ENCODE measurements at regions not wholly inside any gene's neighbourhood (a gene's known extent, or its start where the extent isn't known, plus 50 kb on each side); places are given as distances from the start of the nearest gene placed in this dataset.
"Not testable (repeated sequence)": the region's sequence is repeated elsewhere in the genome, so short reads cannot be mapped to it uniquely, and the experiment has no call there.

- DNase-seq = no peak
- no peaks in the 10 kb centered on the region for H3K27me3 ChIP-seq (ENCODE audit: control insufficient read depth, insufficient read depth, low read length)
Observed at GRCh38 chr3:182420741-182421140, 372.6 kb upstream of the ATP11B start.

GRCh38 chr3:182424006-182424405 lies 369.3 kb upstream of the ATP11B start:
- no peak overlapping the region for H3K4me3 ChIP-seq (ENCODE audit: low read length)
- no peaks in the 10 kb centered on the region for H3K36me3 ChIP-seq (ENCODE audit: control insufficient read depth, insufficient read depth, low read length)
- no peaks in the 10 kb centered on the region for H3K9me3 ChIP-seq (ENCODE audit: control insufficient read depth, low read depth, low read length)
- no peak for DNase-seq
- no peak overlapping the region for H3K27ac ChIP-seq (ENCODE audit: low read length)
- H3K27me3 ChIP-seq (ENCODE audit: control insufficient read depth, insufficient read depth, low read length) = no peaks in the 10 kb centered on the region
- 83% methylated on average over 2 of the region's 3 CpGs for WGBS (ENCODE audit: insufficient coverage, low lambda C conversion rate)
- no peaks in the 10 kb centered on the region for H3K4me1 ChIP-seq (ENCODE audit: control insufficient read depth, insufficient read depth, low read length)

More at GRCh38 chr3:182420741-182421140, 372.6 kb upstream of the ATP11B start:
- Histone ChIP-seq H3K27ac (ENCODE audit: low read length) (no peak overlapping the region), H3K4me3 (ENCODE audit: low read length) (no peak overlapping the region), H3K4me1 (ENCODE audit: control insufficient read depth, insufficient read depth, low read length) (no peaks in the 10 kb centered on the region), H3K36me3 (ENCODE audit: control insufficient read depth, insufficient read depth, low read length) (no peaks in the 10 kb centered on the region), H3K9me3 (ENCODE audit: control insufficient read depth, low read depth, low read length) (no peaks in the 10 kb centered on the region)

GRCh38 chr3:182425926-182426718 lies 367.2 kb upstream of the ATP11B start:
- H3K4me3 ChIP-seq (ENCODE audit: low read length); H3K36me3 ChIP-seq (ENCODE audit: control insufficient read depth, insufficient read depth, low read length); H3K4me1 ChIP-seq (ENCODE audit: control insufficient read depth, insufficient read depth, low read length); H3K27ac ChIP-seq (ENCODE audit: low read length); H3K27me3 ChIP-seq (ENCODE audit: control insufficient read depth, insufficient read depth, low read length); DNase-seq; H3K9me3 ChIP-seq (ENCODE audit: control insufficient read depth, low read depth, low read length): not testable (repeated sequence)
- WGBS (ENCODE audit: insufficient coverage, low lambda C conversion rate) = no CpG with 5 or more reads among the region's 32 CpGs

GRCh38 chr3:182431972-182432371 lies 361.3 kb upstream of the ATP11B start:
- H3K27ac ChIP-seq (ENCODE audit: low read length); H3K36me3 ChIP-seq (ENCODE audit: control insufficient read depth, insufficient read depth, low read length); H3K4me3 ChIP-seq (ENCODE audit: low read length); DNase-seq; H3K4me1 ChIP-seq (ENCODE audit: control insufficient read depth, insufficient read depth, low read length); H3K27me3 ChIP-seq (ENCODE audit: control insufficient read depth, insufficient read depth, low read length); H3K9me3 ChIP-seq (ENCODE audit: control insufficient read depth, low read depth, low read length): not testable (repeated sequence)
- WGBS (ENCODE audit: insufficient coverage, low lambda C conversion rate) = no CpG with 5 or more reads among the region's 6 CpGs

GRCh38 chr3:182435860-182436259 lies 357.4 kb upstream of the ATP11B start:
- peaks cover 3% of the 10 kb centered on the region for H3K27me3 ChIP-seq (ENCODE audit: control insufficient read depth, insufficient read depth, low read length)
- DNase-seq = no peak
- H3K27ac ChIP-seq (ENCODE audit: low read length) = no peak overlapping the region
- WGBS (ENCODE audit: insufficient coverage, low lambda C conversion rate) = no CpG with 5 or more reads among the region's 1 CpG
- H3K4me3 ChIP-seq (ENCODE audit: low read length) = no peak overlapping the region
- H3K4me1 ChIP-seq (ENCODE audit: control insufficient read depth, insufficient read depth, low read length) = no peaks in the 10 kb centered on the region
- no peaks in the 10 kb centered on the region for H3K9me3 ChIP-seq (ENCODE audit: control insufficient read depth, low read depth, low read length)
- H3K36me3 ChIP-seq (ENCODE audit: control insufficient read depth, insufficient read depth, low read length) = no peaks in the 10 kb centered on the region

GRCh38 chr3:182436547-182436946 lies 356.8 kb upstream of the ATP11B start:
- WGBS (ENCODE audit: insufficient coverage, low lambda C conversion rate) = 83% methylated on average over 2 of the region's 6 CpGs
- H3K36me3 ChIP-seq (ENCODE audit: control insufficient read depth, insufficient read depth, low read length) = no peaks in the 10 kb centered on the region
- no peak for DNase-seq
- H3K27ac ChIP-seq (ENCODE audit: low read length) = no peak overlapping the region
- H3K4me1 ChIP-seq (ENCODE audit: control insufficient read depth, insufficient read depth, low read length) = no peaks in the 10 kb centered on the region
- H3K4me3 ChIP-seq (ENCODE audit: low read length) = no peak overlapping the region
- H3K27me3 ChIP-seq (ENCODE audit: control insufficient read depth, insufficient read depth, low read length) = peaks cover 3% of the 10 kb centered on the region
- no peaks in the 10 kb centered on the region for H3K9me3 ChIP-seq (ENCODE audit: control insufficient read depth, low read depth, low read length)

GRCh38 chr3:182438398-182438797 lies 354.9 kb upstream of the ATP11B start:
- DNase-seq = no peak
- H3K27ac ChIP-seq (ENCODE audit: low read length) = no peak overlapping the region
- H3K4me3 ChIP-seq (ENCODE audit: low read length) = no peak overlapping the region
- no peaks in the 10 kb centered on the region for H3K4me1 ChIP-seq (ENCODE audit: control insufficient read depth, insufficient read depth, low read length)
- WGBS (ENCODE audit: insufficient coverage, low lambda C conversion rate) = 20% methylated on average over 1 of the region's 1 CpG
- peaks cover 3% of the 10 kb centered on the region for H3K27me3 ChIP-seq (ENCODE audit: control insufficient read depth, insufficient read depth, low read length)
- H3K9me3 ChIP-seq (ENCODE audit: control insufficient read depth, low read depth, low read length) = no peaks in the 10 kb centered on the region
- H3K36me3 ChIP-seq (ENCODE audit: control insufficient read depth, insufficient read depth, low read length) = no peaks in the 10 kb centered on the region

GRCh38 chr3:182440101-182440500 lies 353.2 kb upstream of the ATP11B start:
- H3K27ac ChIP-seq (ENCODE audit: low read length) = no peak overlapping the region
- DNase-seq = no peak
- H3K9me3 ChIP-seq (ENCODE audit: control insufficient read depth, low read depth, low read length) = no peaks in the 10 kb centered on the region
- H3K4me1 ChIP-seq (ENCODE audit: control insufficient read depth, insufficient read depth, low read length) = no peaks in the 10 kb centered on the region
- H3K36me3 ChIP-seq (ENCODE audit: control insufficient read depth, insufficient read depth, low read length) = no peaks in the 10 kb centered on the region
- H3K27me3 ChIP-seq (ENCODE audit: control insufficient read depth, insufficient read depth, low read length) = peaks cover 3% of the 10 kb centered on the region
- H3K4me3 ChIP-seq (ENCODE audit: low read length) = no peak overlapping the region

- Histone ChIP-seq H3K27me3 (ENCODE audit: control insufficient read depth, insufficient read depth, low read length) (peaks cover 2% of the 10 kb centered on the region), H3K9me3 (ENCODE audit: control insufficient read depth, low read depth, low read length) (no peaks in the 10 kb centered on the region), H3K27ac (ENCODE audit: low read length) (no peak overlapping the region), H3K4me1 (ENCODE audit: control insufficient read depth, insufficient read depth, low read length) (no peaks in the 10 kb centered on the region), H3K4me3 (ENCODE audit: low read length) (no peak overlapping the region), H3K36me3 (ENCODE audit: control insufficient read depth, insufficient read depth, low read length) (no peaks in the 10 kb centered on the region)
- 67% methylated on average over 1 of the region's 5 CpGs for WGBS (ENCODE audit: insufficient coverage, low lambda C conversion rate)
- DNase-seq = no peak
Observed at GRCh38 chr3:182445576-182445975, 347.7 kb upstream of the ATP11B start.

GRCh38 chr3:182450942-182451787 lies 342.1 kb upstream of the ATP11B start:
- Histone ChIP-seq H3K27me3 (ENCODE audit: control insufficient read depth, insufficient read depth, low read length) (no peaks in the 10 kb centered on the region), H3K9me3 (ENCODE audit: control insufficient read depth, low read depth, low read length) (no peaks in the 10 kb centered on the region), H3K4me1 (ENCODE audit: control insufficient read depth, insufficient read depth, low read length) (peaks cover 2% of the 10 kb centered on the region), H3K27ac (ENCODE audit: low read length) (no peak overlapping the region), H3K4me3 (ENCODE audit: low read length) (no peak overlapping the region), H3K36me3 (ENCODE audit: control insufficient read depth, insufficient read depth, low read length) (no peaks in the 10 kb centered on the region)
- no peak for DNase-seq
- WGBS (ENCODE audit: insufficient coverage, low lambda C conversion rate) = no CpG with 5 or more reads among the region's 6 CpGs
